ENCODE measurements at regions not wholly inside any gene's neighbourhood (a gene's known extent, or its start where the extent isn't known, plus 50 kb on each side); places are given as distances from the start of the nearest gene placed in this dataset.
A peak's percentile ranks its signal among the peaks of the same experiment; 100 is the strongest.

DNA sequence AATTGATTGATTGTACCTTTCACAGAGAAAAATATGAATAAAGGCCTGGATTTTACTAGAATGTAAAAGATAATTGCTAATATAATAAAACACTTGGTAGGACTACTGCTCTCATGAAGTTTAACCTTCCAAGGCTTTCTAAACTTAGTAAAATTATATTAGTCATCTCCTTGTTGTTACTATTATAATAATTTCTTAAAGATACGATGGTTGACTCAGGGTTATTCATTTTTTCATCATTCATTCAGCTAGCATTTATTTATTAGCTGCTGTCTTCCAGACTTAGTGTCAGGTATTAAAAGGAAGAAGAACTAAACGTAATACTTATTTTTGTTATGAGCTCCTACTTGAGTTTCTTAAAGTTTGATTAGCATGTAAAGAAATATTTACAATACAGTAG, 771.6 kb upstream of the NR2F2 start:
- Mint-ChIP-seq H3K4me1 (no peaks in the 10 kb centered on the region), H3K9me3 (no peaks in the 10 kb centered on the region), H3K4me3 (no peak overlapping the region), H3K27me3 (ENCODE audit: low read depth in 3 of 3) (peaks cover 7 to 14% (median 8%) of the 10 kb centered on the region in 3 donors), H3K36me3 (peaks cover 0 to 4% (median 0%) of the 10 kb centered on the region in 3 donors), H3K27ac (no peak overlapping the region)
- DNase-seq, result no peak

DNA sequence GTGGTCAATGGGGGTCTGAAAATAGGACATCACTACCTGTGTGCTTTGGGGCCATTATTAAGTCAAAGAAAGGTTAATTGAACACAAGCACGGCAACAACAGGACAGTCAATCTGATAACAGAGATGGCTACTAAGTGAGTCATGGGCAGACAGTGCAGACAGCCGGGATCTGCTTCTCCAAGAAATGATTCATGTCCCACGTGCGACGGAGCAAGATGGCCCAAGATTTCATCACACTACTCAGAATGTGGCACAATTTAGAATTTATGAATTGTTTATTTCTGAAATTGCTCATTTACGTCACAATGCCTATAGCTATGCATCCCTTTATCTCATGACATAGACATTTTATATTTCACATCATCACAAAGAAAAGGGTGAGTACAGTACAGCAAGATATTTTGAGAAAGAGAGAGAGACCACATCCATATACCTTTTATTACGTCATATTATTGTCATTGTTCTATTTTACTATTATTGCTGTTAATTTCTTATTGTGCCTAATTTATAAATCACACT, 770.6 kb upstream of the NR2F2 start:
- Mint-ChIP-seq H3K9me3 (no peaks in the 10 kb centered on the region), H3K27me3 (ENCODE audit: low read depth in 3 of 3) (peaks cover 8 to 14% (median 9%) of the 10 kb centered on the region in 3 donors), H3K4me1 (no peaks in the 10 kb centered on the region), H3K4me3 (no peak overlapping the region), H3K36me3 (peaks cover 0 to 4% (median 0%) of the 10 kb centered on the region in 3 donors), H3K27ac (no peak overlapping the region)
- DNase-seq, result no peak

GRCh38 chr15:95561463-95561862, 769.0 kb upstream of the NR2F2 start:
- H3K36me3 Mint-ChIP-seq, result peaks cover 0 to 4% (median 0%) of the 10 kb centered on the region in 3 donors
- no peak overlapping the region for H3K4me3 Mint-ChIP-seq
- H3K27me3 Mint-ChIP-seq (ENCODE audit: low read depth in 3 of 3), result peaks cover 7 to 14% (median 9%) of the 10 kb centered on the region in 3 donors

DNA sequence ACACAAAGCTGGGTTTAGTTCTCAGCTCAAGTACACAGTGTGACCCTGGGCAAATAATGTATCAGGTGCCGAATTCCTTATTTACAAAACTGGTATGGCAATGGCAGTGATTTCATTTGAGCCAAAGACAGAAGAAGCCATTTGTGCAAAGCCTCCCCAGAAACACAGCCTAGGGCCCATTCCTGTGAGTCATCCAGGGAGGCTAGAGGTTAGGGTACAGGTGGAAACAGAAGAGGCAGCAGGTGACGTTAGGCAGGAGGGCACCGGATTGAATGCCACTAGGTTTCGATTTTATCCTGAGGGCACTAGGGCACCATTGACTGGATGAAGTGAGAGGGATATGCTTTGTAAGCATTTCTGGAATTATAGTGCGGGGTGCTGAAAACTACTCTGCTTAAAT, 766.9 kb upstream of the NR2F2 start:
- H3K27ac Mint-ChIP-seq, result peak overlapping the region in 1 of 6 donors; percentile 20
- H3K9me3 Mint-ChIP-seq, result no peaks in the 10 kb centered on the region
- H3K4me1 Mint-ChIP-seq, result peaks cover 4 to 14% of the 10 kb centered on the region in 2 donors
- no peak overlapping the region for H3K4me3 Mint-ChIP-seq
- H3K27me3 Mint-ChIP-seq (ENCODE audit: low read depth in 3 of 3), result peaks cover 2 to 11% (median 9%) of the 10 kb centered on the region in 3 donors
- peaks cover 0 to 4% (median 0%) of the 10 kb centered on the region in 3 donors for H3K36me3 Mint-ChIP-seq
- no peak for DNase-seq

More at GRCh38 chr15:95561463-95561862, 769.0 kb upstream of the NR2F2 start:
- no peak for DNase-seq
- peaks cover 0 to under 1% of the 10 kb centered on the region in 2 donors for H3K4me1 Mint-ChIP-seq
- H3K27ac Mint-ChIP-seq, result no peak overlapping the region
- H3K9me3 Mint-ChIP-seq, result no peaks in the 10 kb centered on the region

- peaks cover 4 to 14% of the 10 kb centered on the region in 2 donors for H3K4me1 Mint-ChIP-seq
- H3K4me3 Mint-ChIP-seq, result no peak overlapping the region
- no peak for DNase-seq
- no peaks in the 10 kb centered on the region for H3K36me3 Mint-ChIP-seq
- H3K27me3 Mint-ChIP-seq (ENCODE audit: low read depth in 3 of 3), result peaks cover 2 to 11% (median 4%) of the 10 kb centered on the region in 3 donors
- no peak overlapping the region for H3K27ac Mint-ChIP-seq
- no peaks in the 10 kb centered on the region for H3K9me3 Mint-ChIP-seq
These were observed 765.4 kb upstream of the NR2F2 start for GRCh38 chr15:95565016-95565600.

GRCh38 chr15:95565690-95566089, 764.8 kb upstream of the NR2F2 start:
- H3K9me3 Mint-ChIP-seq, result peaks cover 0 to 3% (median 1%) of the 10 kb centered on the region in 6 donors
- H3K4me1 Mint-ChIP-seq, result peaks cover 4 to 14% of the 10 kb centered on the region in 2 donors
- no peak overlapping the region for H3K27ac Mint-ChIP-seq
- no peak for DNase-seq
- peaks cover 2 to 11% (median 4%) of the 10 kb centered on the region in 3 donors for H3K27me3 Mint-ChIP-seq (ENCODE audit: low read depth in 3 of 3)
- H3K4me3 Mint-ChIP-seq, result no peak overlapping the region
- no peaks in the 10 kb centered on the region for H3K36me3 Mint-ChIP-seq

GRCh38 chr15:95567686-95568085, 762.8 kb upstream of the NR2F2 start:
- H3K27ac Mint-ChIP-seq, result no peak overlapping the region
- H3K4me3 Mint-ChIP-seq, result peak overlapping the region in 1 of 5 donors; percentile 8
- peaks cover 0 to 11% (median 2%) of the 10 kb centered on the region in 3 donors for H3K27me3 Mint-ChIP-seq (ENCODE audit: low read depth in 3 of 3)
- H3K36me3 Mint-ChIP-seq, result peaks cover 0 to 2% (median 0%) of the 10 kb centered on the region in 3 donors
- DNase-seq, result no peak
- H3K9me3 Mint-ChIP-seq, result peaks cover 4 to 16% (median 6%) of the 10 kb centered on the region in 6 donors
- H3K4me1 Mint-ChIP-seq, result peaks cover 4 to 14% of the 10 kb centered on the region in 2 donors

- no peaks in the 10 kb centered on the region for H3K4me1 Mint-ChIP-seq
- H3K4me3 Mint-ChIP-seq, result no peak overlapping the region
- no peak for DNase-seq
- peaks cover 5 to 17% (median 10%) of the 10 kb centered on the region in 6 donors for H3K9me3 Mint-ChIP-seq
- peaks cover 4 to 6% (median 4%) of the 10 kb centered on the region in 3 donors for H3K27me3 Mint-ChIP-seq (ENCODE audit: low read depth in 3 of 3)
- peaks cover 0 to 8% (median 3%) of the 10 kb centered on the region in 3 donors for H3K36me3 Mint-ChIP-seq
- no peak overlapping the region for H3K27ac Mint-ChIP-seq
These were observed 756.4 kb upstream of the NR2F2 start for GRCh38 chr15:95574053-95574452.

DNA sequence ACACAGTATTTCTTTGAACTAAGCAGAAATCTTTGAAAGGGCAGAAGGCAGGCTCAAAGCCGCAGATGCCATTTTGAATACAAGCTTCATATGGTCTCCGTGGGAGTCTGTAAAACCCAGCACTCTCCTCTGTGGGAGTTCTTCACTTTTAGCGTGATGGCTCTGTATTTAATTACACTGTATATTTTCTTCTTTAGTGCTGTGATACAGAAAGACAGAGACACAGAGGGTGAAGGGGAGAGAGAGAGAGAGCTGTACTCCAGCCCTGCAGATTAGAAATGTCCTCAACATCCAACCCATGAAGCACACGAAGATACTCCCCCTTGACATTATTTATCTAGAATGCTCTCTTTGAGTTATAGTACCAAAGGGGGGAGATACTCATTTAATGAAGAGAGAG, 752.6 kb upstream of the NR2F2 start:
- H3K9me3 Mint-ChIP-seq, result peaks cover 0 to 6% (median 0%) of the 10 kb centered on the region in 6 donors
- H3K4me3 Mint-ChIP-seq, result no peak overlapping the region
- peaks cover 0 to 4% (median 3%) of the 10 kb centered on the region in 3 donors for H3K36me3 Mint-ChIP-seq
- no peak for DNase-seq
- no peaks in the 10 kb centered on the region for H3K4me1 Mint-ChIP-seq
- H3K27me3 Mint-ChIP-seq (ENCODE audit: low read depth in 3 of 3), result peaks cover 2 to 7% (median 4%) of the 10 kb centered on the region in 3 donors
- H3K27ac Mint-ChIP-seq, result no peak overlapping the region

DNA sequence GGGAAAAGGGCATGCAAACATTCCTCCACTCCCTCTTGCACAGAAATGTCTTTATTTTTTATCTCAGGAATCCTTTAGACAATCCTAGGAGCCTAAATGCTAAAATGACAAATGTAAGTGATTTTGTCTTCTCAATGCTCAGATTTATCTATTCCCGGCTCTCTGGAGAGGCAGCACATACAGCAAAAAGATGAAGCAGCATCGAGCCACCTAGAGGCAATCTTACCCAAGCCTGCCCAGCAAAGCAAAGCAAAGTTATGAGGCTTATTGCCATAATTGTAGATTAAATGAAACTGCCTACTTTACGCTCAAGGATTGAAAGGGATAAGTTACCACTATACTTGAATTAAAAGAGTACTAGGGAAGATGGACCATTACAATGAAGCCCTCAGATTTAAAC, 750.4 kb upstream of the NR2F2 start:
- no peak for DNase-seq
- H3K27me3 Mint-ChIP-seq (ENCODE audit: low read depth in 3 of 3), result peaks cover 2 to 11% (median 4%) of the 10 kb centered on the region in 3 donors
- H3K4me1 Mint-ChIP-seq, result no peaks in the 10 kb centered on the region
- no peak overlapping the region for H3K4me3 Mint-ChIP-seq
- H3K36me3 Mint-ChIP-seq, result peaks cover 0 to 4% (median 3%) of the 10 kb centered on the region in 3 donors
- peaks cover 0 to 4% (median 0%) of the 10 kb centered on the region in 6 donors for H3K9me3 Mint-ChIP-seq
- no peak overlapping the region for H3K27ac Mint-ChIP-seq

DNA sequence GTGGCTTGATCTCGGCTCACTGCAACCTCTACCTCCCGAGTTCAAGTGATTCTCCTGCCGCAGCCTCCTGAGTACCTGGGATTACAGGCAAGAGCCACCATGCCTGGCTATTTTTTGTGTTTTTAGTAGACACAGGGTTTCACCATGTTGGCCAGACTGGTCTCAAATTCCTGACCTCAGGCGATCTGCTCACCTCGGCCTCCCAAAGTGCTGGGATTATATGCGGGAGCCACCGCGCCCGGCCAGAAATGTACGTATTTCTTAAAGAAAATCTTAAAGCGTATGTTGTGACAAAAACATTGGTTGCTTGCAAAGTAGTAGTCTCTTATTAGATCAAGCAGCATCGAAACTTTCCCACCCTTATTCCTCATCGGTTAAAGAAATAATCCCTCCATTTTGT, 748.9 kb upstream of the NR2F2 start:
- Mint-ChIP-seq H3K36me3 (peaks cover 0 to 4% (median 3%) of the 10 kb centered on the region in 3 donors), H3K4me1 (no peaks in the 10 kb centered on the region), H3K4me3 (no peak overlapping the region), H3K9me3 (peaks cover 0 to 5% (median 0%) of the 10 kb centered on the region in 6 donors), H3K27ac (no peak overlapping the region), H3K27me3 (ENCODE audit: low read depth in 3 of 3) (peaks cover 2 to 13% (median 5%) of the 10 kb centered on the region in 3 donors)
- DNase-seq, result no peak

DNA sequence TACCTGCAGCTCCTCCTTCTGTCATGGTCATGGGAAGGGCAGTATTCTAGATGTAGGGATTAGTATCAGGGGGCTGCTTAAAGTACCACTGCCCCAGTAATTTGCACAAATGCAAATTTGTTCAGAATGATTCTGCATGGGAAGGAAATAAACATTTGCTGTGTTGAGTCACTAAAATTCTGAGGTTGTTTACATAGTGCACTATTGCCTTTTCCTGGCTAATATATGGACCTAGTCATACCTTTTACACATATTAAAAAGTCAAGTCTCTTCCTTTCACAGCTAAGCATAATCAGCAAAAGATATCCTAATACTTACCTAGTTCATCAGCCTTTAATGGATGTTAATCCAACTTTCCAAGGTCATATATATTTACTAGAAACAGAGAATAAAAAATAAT, 746.4 kb upstream of the NR2F2 start:
- Mint-ChIP-seq H3K27ac (no peak overlapping the region), H3K9me3 (peaks cover 0 to 3% (median 0%) of the 10 kb centered on the region in 6 donors), H3K36me3 (no peaks in the 10 kb centered on the region), H3K4me1 (no peaks in the 10 kb centered on the region), H3K27me3 (ENCODE audit: low read depth in 3 of 3) (peaks cover 2 to 9% (median 8%) of the 10 kb centered on the region in 3 donors), H3K4me3 (no peak overlapping the region)
- DNase-seq, result no peak

- Mint-ChIP-seq H3K4me3 (no peak overlapping the region), H3K4me1 (no peaks in the 10 kb centered on the region), H3K27ac (no peak overlapping the region), H3K9me3 (peaks cover 0 to 3% (median 0%) of the 10 kb centered on the region in 6 donors), H3K36me3 (no peaks in the 10 kb centered on the region), H3K27me3 (ENCODE audit: low read depth in 3 of 3) (peaks cover 2 to 16% (median 11%) of the 10 kb centered on the region in 3 donors)
- no peak for DNase-seq
These were observed 742.4 kb upstream of the NR2F2 start for GRCh38 chr15:95588056-95588455.

- Mint-ChIP-seq H3K27me3 (ENCODE audit: low read depth in 3 of 3) (peaks cover 2 to 13% (median 5%) of the 10 kb centered on the region in 3 donors), H3K27ac (no peak overlapping the region), H3K4me3 (no peak overlapping the region), H3K9me3 (no peaks in the 10 kb centered on the region), H3K36me3 (no peaks in the 10 kb centered on the region), H3K4me1 (no peaks in the 10 kb centered on the region)
- no peak for DNase-seq
These were observed 739.9 kb upstream of the NR2F2 start for GRCh38 chr15:95590533-95591044.

Data from immature natural killer cell (primary cell).